ENCODE measurements at regions not wholly inside any gene's neighbourhood (a gene's known extent, or its start where the extent isn't known, plus 50 kb on each side); places are given as distances from the start of the nearest gene placed in this dataset.
"Not testable (repeated sequence)": the region's sequence is repeated elsewhere in the genome, so short reads cannot be mapped to it uniquely, and the experiment has no call there.

DNA sequence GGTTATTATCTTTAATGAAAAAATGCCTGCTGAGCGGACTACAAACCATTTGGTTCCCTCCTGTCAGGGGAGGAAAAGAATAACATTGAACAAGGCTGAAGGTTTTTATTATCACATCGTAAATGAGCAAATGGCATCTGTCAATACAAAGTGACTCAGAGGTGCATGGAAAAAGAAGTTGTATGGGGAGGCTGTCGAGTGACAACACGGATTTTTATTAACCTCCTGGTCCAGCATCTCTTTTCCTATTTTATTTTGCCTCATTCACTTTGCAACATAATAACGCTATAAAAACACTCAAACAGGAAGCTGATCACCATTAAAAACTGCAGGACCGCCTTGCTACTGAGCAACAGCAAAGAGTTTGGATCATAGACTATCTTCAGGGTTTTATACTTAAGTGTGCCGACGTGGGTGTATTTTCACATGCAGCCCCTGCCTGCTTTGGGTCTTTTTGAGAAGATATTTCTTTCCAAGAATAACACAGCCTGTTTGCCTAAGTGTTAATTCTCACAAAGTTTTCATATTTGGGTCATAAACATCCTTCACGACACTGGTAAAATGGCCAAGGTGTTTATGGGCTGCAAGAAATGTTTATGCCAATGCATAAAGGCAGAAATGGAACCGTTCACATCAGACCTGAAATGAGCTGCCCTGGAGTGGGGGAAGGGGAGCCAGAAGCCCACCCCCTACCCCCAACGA, 132.1 kb upstream of the SALL4 start:
- H3K4me3 ChIP-seq = no peak overlapping the region
- DNase-seq = no peak
- H3K4me1 ChIP-seq = peaks cover 0 to 13% (median 0%) of the 10 kb centered on the region in 4 donors
- no peaks in the 10 kb centered on the region for H3K9me3 ChIP-seq
- no peaks in the 10 kb centered on the region for H3K36me3 ChIP-seq
- in situ Hi-C loops (cut with MboI; ENCODE audit: low pct_ligation_motif_present in 1 of 4, low pct_unique_long_range_greater_than_20kb in 1 of 4, low sequenced_read_pairs in 3 of 4) (no loop called here), intact Hi-C loops (cut with DNase I; ENCODE audit: low total_unique reads) (no loop called here)
- WGBS, 2 donors (ENCODE audit: low coverage in 1 of 2) = 25 to 36% methylated on average over 5 to 11 of the region's 11 CpGs
- H3K27ac ChIP-seq = no peak overlapping the region
- no peak for TF ChIP-seq POLR2A (IDR thresholded peaks at IDR 0.05)
- no peak for TF ChIP-seq CTCF (IDR thresholded peaks at IDR 0.05)
- TF ChIP-seq POLR2AphosphoS5 (IDR thresholded peaks at IDR 0.05) = no peak
- TF ChIP-seq EP300 (IDR thresholded peaks at IDR 0.05; ENCODE audit: low read depth) = no peak
- no peaks in the 10 kb centered on the region for H3K27me3 ChIP-seq

- H3K27me3 ChIP-seq = no peaks in the 10 kb centered on the region
- no peaks in the 10 kb centered on the region for H3K36me3 ChIP-seq
- H3K27ac ChIP-seq = no peak overlapping the region
- in situ Hi-C loops (cut with MboI; ENCODE audit: low pct_ligation_motif_present in 1 of 4, low pct_unique_long_range_greater_than_20kb in 1 of 4, low sequenced_read_pairs in 3 of 4) (no loop called here), intact Hi-C loops (cut with DNase I; ENCODE audit: low total_unique reads) (no loop called here)
- H3K4me3 ChIP-seq = no peak overlapping the region
- peaks cover 0 to 13% (median 0%) of the 10 kb centered on the region in 4 donors for H3K4me1 ChIP-seq
- TF ChIP-seq POLR2A (IDR thresholded peaks at IDR 0.05) (no peak), EP300 (IDR thresholded peaks at IDR 0.05; ENCODE audit: low read depth) (no peak), CTCF (IDR thresholded peaks at IDR 0.05) (no peak), POLR2AphosphoS5 (IDR thresholded peaks at IDR 0.05) (no peak)
- 38 to 71% methylated on average over 6 to 7 of the region's 7 CpGs for WGBS, 2 donors (ENCODE audit: low coverage in 1 of 2)
- no peaks in the 10 kb centered on the region for H3K9me3 ChIP-seq
- DNase-seq = no peak
Observed at GRCh38 chr20:51931371-51931781, 129.1 kb upstream of the SALL4 start.

DNA sequence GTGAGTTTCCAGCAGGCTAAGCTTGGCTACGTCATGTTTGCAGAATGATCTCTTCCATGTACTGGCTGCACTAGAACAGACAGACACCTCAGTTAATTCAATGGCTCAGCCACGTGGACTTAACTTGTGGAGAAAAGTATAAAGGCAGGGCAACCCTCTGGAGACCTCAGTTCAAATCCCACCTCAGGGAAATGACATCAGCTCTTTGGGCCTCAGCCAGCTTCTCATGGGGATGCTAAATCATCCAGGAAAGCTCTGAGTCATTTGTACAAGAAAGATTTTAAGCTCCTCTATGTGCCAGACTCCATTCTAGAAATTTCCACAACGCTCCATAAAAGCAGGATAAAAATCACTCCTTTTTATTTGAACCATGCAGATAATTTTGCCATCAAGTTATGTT, 128.5 kb upstream of the SALL4 start:
- H3K27ac ChIP-seq = no peak overlapping the region
- intact Hi-C loops (cut with DNase I; ENCODE audit: low total_unique reads) = no loop called here
- WGBS, 2 donors (ENCODE audit: low coverage in 1 of 2) = 70 to 78% methylated on average over 2 to 3 of the region's 3 CpGs

DNA sequence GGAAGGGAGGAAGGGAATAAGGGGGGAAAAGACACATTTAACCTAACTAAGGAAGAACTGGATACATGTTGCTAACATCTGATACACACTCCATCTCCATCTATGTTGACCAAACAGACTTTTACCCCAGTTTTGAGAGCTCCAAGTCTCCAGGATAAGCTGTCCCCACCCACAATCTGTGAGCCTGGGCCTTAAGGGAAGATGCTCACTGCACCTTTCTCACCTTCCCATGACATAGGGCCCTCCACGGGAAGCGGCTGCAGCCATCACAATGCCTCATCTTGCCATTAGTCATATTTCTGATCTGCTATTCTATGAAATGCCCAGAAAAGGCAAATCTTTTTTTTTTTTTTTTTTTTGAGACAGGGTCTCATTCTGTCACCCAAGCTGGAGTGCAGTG, 126.6 kb upstream of the SALL4 start:
- 81% methylated on average over 2 of the region's 2 CpGs; no CpG with 5 or more reads in 1 of the 2 donors for WGBS, 2 donors (ENCODE audit: low coverage in 1 of 2)
- in situ Hi-C loops (cut with MboI; ENCODE audit: low pct_ligation_motif_present in 1 of 4, low pct_unique_long_range_greater_than_20kb in 1 of 4, low sequenced_read_pairs in 3 of 4) (no loop called here), intact Hi-C loops (cut with DNase I; ENCODE audit: low total_unique reads) (no loop called here)
- DNase-seq = no peak
- no peaks in the 10 kb centered on the region for H3K9me3 ChIP-seq
- H3K4me1 ChIP-seq = peaks cover 0 to 3% (median 0%) of the 10 kb centered on the region in 4 donors
- no peak overlapping the region for H3K4me3 ChIP-seq
- H3K27ac ChIP-seq = no peak overlapping the region
- no peak for TF ChIP-seq POLR2A (IDR thresholded peaks at IDR 0.05)
- TF ChIP-seq EP300 (IDR thresholded peaks at IDR 0.05; ENCODE audit: low read depth) = no peak
- TF ChIP-seq CTCF (IDR thresholded peaks at IDR 0.05) = no peak
- no peak for TF ChIP-seq POLR2AphosphoS5 (IDR thresholded peaks at IDR 0.05)
- H3K36me3 ChIP-seq = no peaks in the 10 kb centered on the region
- H3K27me3 ChIP-seq = no peaks in the 10 kb centered on the region

More for the DNA sequence above, 128.5 kb upstream of the SALL4 start:
- TF ChIP-seq POLR2AphosphoS5 (IDR thresholded peaks at IDR 0.05) = no peak
- no peak for TF ChIP-seq CTCF (IDR thresholded peaks at IDR 0.05)
- TF ChIP-seq EP300 (IDR thresholded peaks at IDR 0.05; ENCODE audit: low read depth) = no peak
- no peak for TF ChIP-seq POLR2A (IDR thresholded peaks at IDR 0.05)
- DNase-seq = no peak
- in situ Hi-C loops (cut with MboI; ENCODE audit: low pct_ligation_motif_present in 1 of 4, low pct_unique_long_range_greater_than_20kb in 1 of 4, low sequenced_read_pairs in 3 of 4) = no loop called here
- Histone ChIP-seq H3K36me3 (no peaks in the 10 kb centered on the region), H3K27me3 (no peaks in the 10 kb centered on the region), H3K4me1 (peaks cover 0 to 13% (median 0%) of the 10 kb centered on the region in 4 donors), H3K4me3 (no peak overlapping the region), H3K9me3 (no peaks in the 10 kb centered on the region)

DNA sequence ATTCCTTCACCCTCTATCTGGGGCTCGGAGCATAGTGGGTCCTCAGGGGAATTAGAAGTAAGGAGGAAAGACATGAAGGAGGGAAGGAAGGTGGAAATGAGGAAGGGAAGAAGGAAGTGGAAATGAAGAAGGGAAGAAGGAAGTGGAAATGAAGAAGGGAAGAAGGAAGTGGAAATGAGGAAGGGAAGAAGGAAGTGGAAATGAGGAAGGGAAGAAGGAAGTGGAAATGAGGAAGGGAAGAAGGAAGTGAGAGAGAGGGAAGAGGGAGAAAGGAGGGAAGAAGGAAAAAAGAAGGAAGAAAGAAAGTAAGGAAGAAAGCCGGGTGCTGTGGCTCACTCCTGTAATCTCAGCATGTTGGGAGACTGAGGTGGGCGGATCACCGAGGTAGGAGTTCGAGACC, 125.6 kb upstream of the SALL4 start:
- H3K27me3 ChIP-seq; in situ Hi-C loops (cut with MboI; ENCODE audit: low pct_ligation_motif_present in 1 of 4, low pct_unique_long_range_greater_than_20kb in 1 of 4, low sequenced_read_pairs in 3 of 4); DNase-seq; H3K4me1 ChIP-seq; H3K4me3 ChIP-seq; H3K36me3 ChIP-seq; intact Hi-C loops (cut with DNase I; ENCODE audit: low total_unique reads); H3K9me3 ChIP-seq; H3K27ac ChIP-seq: not testable (repeated sequence)
- WGBS, 2 donors (ENCODE audit: low coverage in 1 of 2) = 86 to 91% methylated on average over 4 to 5 of the region's 5 CpGs

Measured in transverse colon (tissue), 4 donors.